ENCODE measurements at regions not wholly inside any gene's neighbourhood (a gene's known extent, or its start where the extent isn't known, plus 50 kb on each side); places are given as distances from the start of the nearest gene placed in this dataset.

DNA sequence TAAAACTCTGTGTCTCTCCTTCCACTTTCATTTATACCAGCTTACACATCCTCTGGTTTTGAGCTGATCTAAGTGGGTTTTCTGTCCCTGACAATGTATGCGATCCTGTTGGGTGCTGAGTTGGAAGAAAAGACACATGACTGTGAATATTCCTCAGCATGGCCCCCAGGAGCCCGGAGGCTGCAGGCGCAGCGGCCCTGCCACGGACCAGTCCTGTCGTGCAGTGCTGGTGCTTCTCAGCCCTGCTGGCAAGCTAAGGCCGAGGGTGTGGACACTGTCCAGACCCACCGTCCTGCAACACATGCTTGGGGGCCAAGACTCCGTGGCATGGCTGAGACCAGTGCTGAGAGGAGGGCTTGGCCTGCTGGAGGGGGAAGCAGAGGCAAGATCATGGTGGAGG, 328.9 kb upstream of the IRX2 start:
- H3K36me3 Mint-ChIP-seq (ENCODE audit: low read depth): 0 out of 2 replicates have a peak, but pooled peaks cover 5% of the 10 kb centered on the region
- TF ChIP-seq, protein P1, sequence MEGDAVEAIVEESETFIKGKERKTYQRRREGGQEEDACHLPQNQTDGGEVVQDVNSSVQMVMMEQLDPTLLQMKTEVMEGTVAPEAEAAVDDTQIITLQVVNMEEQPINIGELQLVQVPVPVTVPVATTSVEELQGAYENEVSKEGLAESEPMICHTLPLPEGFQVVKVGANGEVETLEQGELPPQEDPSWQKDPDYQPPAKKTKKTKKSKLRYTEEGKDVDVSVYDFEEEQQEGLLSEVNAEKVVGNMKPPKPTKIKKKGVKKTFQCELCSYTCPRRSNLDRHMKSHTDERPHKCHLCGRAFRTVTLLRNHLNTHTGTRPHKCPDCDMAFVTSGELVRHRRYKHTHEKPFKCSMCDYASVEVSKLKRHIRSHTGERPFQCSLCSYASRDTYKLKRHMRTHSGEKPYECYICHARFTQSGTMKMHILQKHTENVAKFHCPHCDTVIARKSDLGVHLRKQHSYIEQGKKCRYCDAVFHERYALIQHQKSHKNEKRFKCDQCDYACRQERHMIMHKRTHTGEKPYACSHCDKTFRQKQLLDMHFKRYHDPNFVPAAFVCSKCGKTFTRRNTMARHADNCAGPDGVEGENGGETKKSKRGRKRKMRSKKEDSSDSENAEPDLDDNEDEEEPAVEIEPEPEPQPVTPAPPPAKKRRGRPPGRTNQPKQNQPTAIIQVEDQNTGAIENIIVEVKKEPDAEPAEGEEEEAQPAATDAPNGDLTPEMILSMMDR (IDR thresholded peaks at IDR 0.05): no peak
- no peak overlapping the region for H3K27ac Mint-ChIP-seq
- no peak for DNase-seq
- no peaks in the 10 kb centered on the region for H3K4me1 Mint-ChIP-seq (ENCODE audit: low read depth)
- H3K4me3 Mint-ChIP-seq: no peak overlapping the region
- peaks cover 79% of the 10 kb centered on the region for H3K9me3 Mint-ChIP-seq
- H3K27me3 Mint-ChIP-seq (ENCODE audit: insufficient read depth): 0 out of 2 replicates have a peak, but pooled peaks cover 2% of the 10 kb centered on the region

DNA sequence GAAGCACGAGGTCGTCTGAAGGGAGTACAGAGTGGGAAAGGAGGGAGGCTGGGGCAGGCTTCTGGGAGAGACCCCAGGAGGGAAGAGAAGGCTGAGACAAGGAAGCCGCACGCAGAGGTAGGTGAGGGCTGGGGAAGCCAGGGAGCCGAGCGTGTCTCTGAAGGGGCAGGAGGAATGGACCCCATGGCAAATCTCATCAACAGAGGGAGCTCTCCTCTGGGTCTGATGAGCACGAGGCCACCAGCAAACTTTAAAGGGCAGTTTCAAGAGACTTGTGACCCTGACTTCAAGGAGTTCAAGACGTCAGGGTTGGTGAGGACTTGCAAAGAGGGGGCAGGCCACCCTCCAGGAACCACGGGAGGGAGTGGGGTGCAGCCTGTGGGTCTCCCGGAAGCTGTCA, 326.2 kb upstream of the IRX2 start:
- no peak for DNase-seq
- H3K4me1 Mint-ChIP-seq (ENCODE audit: low read depth): no peaks in the 10 kb centered on the region
- 0 out of 2 replicates have a peak, but pooled peaks cover 2% of the 10 kb centered on the region for H3K27me3 Mint-ChIP-seq (ENCODE audit: insufficient read depth)
- peaks cover 64% of the 10 kb centered on the region for H3K9me3 Mint-ChIP-seq
- no peak overlapping the region for H3K4me3 Mint-ChIP-seq
- TF ChIP-seq, protein P1 (IDR thresholded peaks at IDR 0.05): no peak
- H3K36me3 Mint-ChIP-seq (ENCODE audit: low read depth): 0 out of 2 replicates have a peak, but pooled peaks cover 5% of the 10 kb centered on the region
- H3K27ac Mint-ChIP-seq: no peak overlapping the region

DNA sequence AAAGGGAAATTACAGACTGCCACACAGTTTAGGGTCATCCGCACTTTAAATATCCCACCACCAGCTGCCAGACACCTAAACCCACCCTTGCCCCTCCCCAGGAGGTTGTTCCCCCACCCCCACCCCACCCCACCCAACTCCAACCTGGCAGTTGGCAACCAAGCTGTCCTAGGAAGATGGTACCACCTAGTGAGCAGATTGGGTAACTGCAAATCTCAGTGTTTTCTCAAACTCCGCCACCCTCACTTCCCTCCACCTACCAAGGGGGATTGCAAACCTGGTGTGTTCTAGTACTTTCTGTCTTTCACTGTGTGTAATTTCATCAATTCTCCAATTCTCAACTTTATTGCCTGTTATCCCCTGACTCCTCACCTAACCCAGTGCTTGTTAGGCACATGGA, 323.8 kb upstream of the IRX2 start:
- H3K27me3 Mint-ChIP-seq (ENCODE audit: insufficient read depth): peaks cover 1% of the 10 kb centered on the region; the same call in 1 of the 2 replicates
- 0 out of 2 replicates have a peak, but pooled peaks cover 5% of the 10 kb centered on the region for H3K36me3 Mint-ChIP-seq (ENCODE audit: low read depth)
- TF ChIP-seq, protein P1 (IDR thresholded peaks at IDR 0.05): no peak
- H3K9me3 Mint-ChIP-seq: peaks cover 68% of the 10 kb centered on the region
- H3K4me3 Mint-ChIP-seq: no peak overlapping the region
- no peaks in the 10 kb centered on the region for H3K4me1 Mint-ChIP-seq (ENCODE audit: low read depth)
- no peak overlapping the region for H3K27ac Mint-ChIP-seq
- DNase-seq: no peak

DNA sequence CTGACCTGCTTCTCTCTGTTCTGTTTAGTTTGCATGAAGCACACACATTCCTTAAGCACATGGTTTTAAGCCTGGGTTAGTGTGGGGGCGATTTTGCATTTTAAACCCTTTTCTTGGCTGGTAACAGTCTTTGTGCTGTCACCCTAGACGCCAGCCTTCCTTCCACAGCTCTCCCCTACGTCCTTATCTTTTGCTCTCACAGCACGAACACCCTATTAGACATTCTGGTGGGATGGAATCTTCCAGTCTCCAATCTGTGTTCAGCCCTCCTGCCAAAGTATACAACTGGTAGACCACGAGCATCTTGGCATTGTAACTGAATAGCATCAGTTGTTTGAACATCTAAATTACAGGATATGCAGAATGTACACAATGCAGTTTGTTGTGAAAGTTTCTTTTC, 316.9 kb upstream of the IRX2 start:
- Mint-ChIP-seq H3K9me3 (peaks cover 58% of the 10 kb centered on the region), H3K27me3 (ENCODE audit: insufficient read depth) (peaks cover 1% of the 10 kb centered on the region), H3K4me3 (no peak overlapping the region)

DNA sequence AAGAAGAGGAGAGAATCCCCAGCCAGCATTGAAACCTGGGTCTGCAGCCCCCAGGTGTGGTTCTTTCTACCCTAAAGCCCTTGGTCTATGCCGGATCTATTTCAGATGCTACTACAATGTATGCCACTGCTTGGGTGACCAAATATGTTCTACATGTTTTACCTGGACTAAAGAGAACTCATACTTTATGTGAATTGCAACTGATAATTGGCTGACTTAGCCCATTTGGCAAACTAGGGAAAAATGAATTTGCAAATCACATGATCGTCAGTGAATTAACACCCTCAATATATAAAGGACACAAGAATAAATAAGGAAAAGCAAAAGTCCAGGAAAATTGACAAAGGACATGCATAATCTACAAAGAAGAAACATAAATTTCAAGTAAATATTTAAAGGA, 308.8 kb upstream of the IRX2 start:
- H3K4me3 Mint-ChIP-seq: no peak overlapping the region
- TF ChIP-seq, protein P1 (IDR thresholded peaks at IDR 0.05): no peak
- DNase-seq: no peak
- H3K27ac Mint-ChIP-seq: no peak overlapping the region
- H3K27me3 Mint-ChIP-seq (ENCODE audit: insufficient read depth): peaks cover 2% of the 10 kb centered on the region
- peaks cover 5% of the 10 kb centered on the region; the same call in 1 of the 2 replicates for H3K36me3 Mint-ChIP-seq (ENCODE audit: low read depth)
- H3K4me1 Mint-ChIP-seq (ENCODE audit: low read depth): no peaks in the 10 kb centered on the region
- peaks cover 69% of the 10 kb centered on the region for H3K9me3 Mint-ChIP-seq

More for the DNA sequence above, 316.9 kb upstream of the IRX2 start:
- DNase-seq: no peak
- Mint-ChIP-seq H3K36me3 (ENCODE audit: low read depth) (peaks cover 11% of the 10 kb centered on the region), H3K27ac (no peak overlapping the region), H3K4me1 (ENCODE audit: low read depth) (no peaks in the 10 kb centered on the region)
- TF ChIP-seq, protein P1 (IDR thresholded peaks at IDR 0.05): no peak

DNA sequence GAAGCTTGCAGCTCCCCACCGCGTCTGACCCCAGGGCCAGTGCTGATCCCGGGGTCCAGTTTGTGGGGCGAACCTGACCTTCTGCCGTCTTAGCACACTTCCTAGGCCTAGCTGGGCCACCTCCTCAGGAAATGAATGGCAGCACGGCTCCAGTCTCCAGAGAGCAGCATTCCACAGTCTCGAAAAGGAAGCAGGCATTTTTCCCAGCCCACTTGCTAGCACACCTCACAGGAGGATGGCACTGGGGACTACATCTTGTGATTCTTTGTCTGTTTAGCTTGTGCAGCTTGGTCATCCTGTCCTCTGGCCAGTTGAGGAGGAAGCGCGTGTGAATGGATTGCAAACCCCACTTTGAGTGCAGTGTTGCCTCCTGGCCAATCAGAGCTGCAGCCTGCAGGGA, 308.0 kb upstream of the IRX2 start:
- Mint-ChIP-seq H3K27ac (no peak overlapping the region), H3K9me3 (peaks cover 77% of the 10 kb centered on the region), H3K4me3 (no peak overlapping the region), H3K4me1 (ENCODE audit: low read depth) (no peaks in the 10 kb centered on the region), H3K27me3 (ENCODE audit: insufficient read depth) (peaks cover 2% of the 10 kb centered on the region), H3K36me3 (ENCODE audit: low read depth) (peaks cover 5% of the 10 kb centered on the region; the same call in 1 of the 2 replicates)
- DNase-seq: no peak
- TF ChIP-seq, protein P1 (IDR thresholded peaks at IDR 0.05): no peak

All from HFFc6 (cell line).